PFSK-1 (cell line): ENCODE measurements at regions not wholly inside any gene's neighbourhood (a gene's known extent, or its start where the extent isn't known, plus 50 kb on each side); places are given as distances from the start of the nearest gene placed in this dataset.

Source experiments
- FOXP2 ChIP-seq: optimal IDR thresholded peaks from 2 replicates; pipeline ENCODE3; 2011; ENCODE audit warnings: borderline replicate concordance, control low read depth, inconsistent platforms; ENCODE audit not compliant: insufficient read depth; ENCODE audit errors: extremely low read length, extremely low read depth
- TAF1 ChIP-seq: IDR thresholded peaks from 2 replicates; pipeline ENCODE4 v1.6.1; 2012; ENCODE audit warnings: low read length, control low read depth, borderline replicate concordance; ENCODE audit not compliant: insufficient read depth
- TF ChIP-seq, protein P1 (sequence below), 2 experiments: IDR thresholded peaks; 2 replicates each; pipeline versions ENCODE4 v1.6.1 to v1.8.0; 2011 to 2012; ENCODE audit warnings: low read depth in 2 of 2, low read length in 2 of 2, control low read depth in 1 of 2, inconsistent platforms in 1 of 2, mild to moderate bottlenecking in 1 of 2, moderate library complexity in 1 of 2; ENCODE audit not compliant: insufficient read depth in 1 of 2

GRCh38 chr14:42469637-42470426, 863.2 kb downstream of the LRFN5 start:
- TF ChIP-seq TAF1: no peak
- TF ChIP-seq FOXP2: no peak
- TF ChIP-seq, protein P1, sequence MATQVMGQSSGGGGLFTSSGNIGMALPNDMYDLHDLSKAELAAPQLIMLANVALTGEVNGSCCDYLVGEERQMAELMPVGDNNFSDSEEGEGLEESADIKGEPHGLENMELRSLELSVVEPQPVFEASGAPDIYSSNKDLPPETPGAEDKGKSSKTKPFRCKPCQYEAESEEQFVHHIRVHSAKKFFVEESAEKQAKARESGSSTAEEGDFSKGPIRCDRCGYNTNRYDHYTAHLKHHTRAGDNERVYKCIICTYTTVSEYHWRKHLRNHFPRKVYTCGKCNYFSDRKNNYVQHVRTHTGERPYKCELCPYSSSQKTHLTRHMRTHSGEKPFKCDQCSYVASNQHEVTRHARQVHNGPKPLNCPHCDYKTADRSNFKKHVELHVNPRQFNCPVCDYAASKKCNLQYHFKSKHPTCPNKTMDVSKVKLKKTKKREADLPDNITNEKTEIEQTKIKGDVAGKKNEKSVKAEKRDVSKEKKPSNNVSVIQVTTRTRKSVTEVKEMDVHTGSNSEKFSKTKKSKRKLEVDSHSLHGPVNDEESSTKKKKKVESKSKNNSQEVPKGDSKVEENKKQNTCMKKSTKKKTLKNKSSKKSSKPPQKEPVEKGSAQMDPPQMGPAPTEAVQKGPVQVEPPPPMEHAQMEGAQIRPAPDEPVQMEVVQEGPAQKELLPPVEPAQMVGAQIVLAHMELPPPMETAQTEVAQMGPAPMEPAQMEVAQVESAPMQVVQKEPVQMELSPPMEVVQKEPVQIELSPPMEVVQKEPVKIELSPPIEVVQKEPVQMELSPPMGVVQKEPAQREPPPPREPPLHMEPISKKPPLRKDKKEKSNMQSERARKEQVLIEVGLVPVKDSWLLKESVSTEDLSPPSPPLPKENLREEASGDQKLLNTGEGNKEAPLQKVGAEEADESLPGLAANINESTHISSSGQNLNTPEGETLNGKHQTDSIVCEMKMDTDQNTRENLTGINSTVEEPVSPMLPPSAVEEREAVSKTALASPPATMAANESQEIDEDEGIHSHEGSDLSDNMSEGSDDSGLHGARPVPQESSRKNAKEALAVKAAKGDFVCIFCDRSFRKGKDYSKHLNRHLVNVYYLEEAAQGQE (IDR thresholded peaks at IDR 0.05; ENCODE audit: insufficient read depth in 1 of 2, low read depth in 2 of 2, low read length in 2 of 2): no peak
